K562 (cell line): ENCODE measurements at regions not wholly inside any gene's neighbourhood (a gene's known extent, or its start where the extent isn't known, plus 50 kb on each side); places are given as distances from the start of the nearest gene placed in this dataset.

Experiments used
- ATAC-seq: fragments of 200-7000 bp; cut with Tn5 transposase; 3 replicates; pipeline ENCODE4 v1.9.1; 2020; ENCODE audit warnings: moderate library complexity
- BruUV-seq: library from RNA; stranded (reverse); fragments of 400-500 nt; replicated peaks from 2 replicates; lab custom pipeline; 2021; lab: Mats Ljungman, UMichigan
- CTCF ChIA-PET: fragments of 300-600 bp; formaldehyde crosslinking; extraction: SDS; loops from one replicate; lab custom pipeline; 2021; ENCODE audit warnings: low intra/inter-chr PET ratio; lab: Yijun Ruan, JAX
- POLR2A ChIA-PET: fragments of 300-600, 350-650 bp; sonication (Branson Sonifier 250); formaldehyde crosslinking; extraction: SDS; loops from one replicate; lab custom pipeline; 2021; ENCODE audit warnings: antibody characterized with exemption, inconsistent platforms; lab: Yijun Ruan, JAX
- DNase-seq, 4 experiments: peaks; one replicate each; pipeline versions ENCODE4 v3.0.0 to v3.0.0-alpha.2; 2011 to 2018; ENCODE audit warnings: low spot score in 3 of 4, mixed read lengths in 3 of 4; ENCODE audit errors: extremely low read depth in 1 of 4
- FAIRE-seq: peaks from 2 replicates; lab custom pipeline; 2011; peaks lifted over from hg19 to GRCh38; lab: Jason Lieb, UNC
- H2AFZ ChIP-seq: 2 replicates; pipeline ENCODE4 v1.6.0; 2011; ENCODE audit warnings: low read depth, low read length, control low read depth, inconsistent platforms
- H3K27ac ChIP-seq: fragments of 200-600 bp; 3 replicates; pipeline ENCODE4 v1.8.0; 2011; ENCODE audit warnings: low read depth, mild to moderate bottlenecking, control low read depth, inconsistent platforms, low read length, moderate library complexity, mixed read lengths; ENCODE audit errors: extremely low read depth
- H3K27me3 ChIP-seq, 2 experiments: fragments of 300-600 bp in 1 of 2; 2 replicates in 1 of 2; 3 replicates in 1 of 2; pipeline versions ENCODE4 v1.6.0 to v1.8.0; 2011; ENCODE audit warnings: inconsistent platforms in 2 of 2, low read length in 2 of 2, mild to moderate bottlenecking in 1 of 2, mixed read lengths in 1 of 2, moderate library complexity in 1 of 2; ENCODE audit not compliant: control insufficient read depth in 2 of 2, insufficient read depth in 2 of 2
- H3K36me3 ChIP-seq: fragments of 300-600 bp; 3 replicates; pipeline ENCODE4 v1.8.0; 2011; ENCODE audit warnings: mild to moderate bottlenecking, low read length, inconsistent platforms; ENCODE audit not compliant: control insufficient read depth, insufficient read depth
- H3K4me1 ChIP-seq, 2 experiments: fragments of 200-600 bp in 1 of 2; replicated peaks in 1 of 2; 2 replicates in 1 of 2; 3 replicates in 1 of 2; pipeline versions ENCODE4 v1.5.1 to v1.8.0; 2011; ENCODE audit warnings: inconsistent platforms in 2 of 2, low read length in 2 of 2, mild to moderate bottlenecking in 1 of 2, mixed read lengths in 1 of 2, moderate library complexity in 1 of 2; ENCODE audit not compliant: control insufficient read depth in 2 of 2, insufficient read depth in 2 of 2
- H3K4me2 ChIP-seq: 2 replicates; pipeline ENCODE4 v1.6.1; 2011; ENCODE audit warnings: low read length, control low read depth, inconsistent platforms, mixed read lengths; ENCODE audit not compliant: insufficient read depth
- H3K4me3 ChIP-seq: fragments of 200-600 bp; sonication (generic), shearing (Covaris generic); 2 replicates; pipeline ENCODE4 v1.5.1; 2016; ENCODE audit warnings: control low read depth, inconsistent platforms
- H3K79me2 ChIP-seq: fragments of 200-600 bp; 3 replicates; pipeline ENCODE4 v1.8.0; 2011; ENCODE audit warnings: low read length, inconsistent platforms; ENCODE audit not compliant: control insufficient read depth, insufficient read depth
- H3K9ac ChIP-seq, 2 experiments: 2 replicates each; pipeline versions ENCODE4 v1.6.0 to v1.6.1; 2011; ENCODE audit warnings: low read depth in 2 of 2, low read length in 2 of 2, control low read depth in 1 of 2, inconsistent platforms in 1 of 2, mild to moderate bottlenecking in 1 of 2, mixed read lengths in 1 of 2; ENCODE audit not compliant: insufficient read depth in 1 of 2
- H3K9me1 ChIP-seq: one replicate; pipeline ENCODE4 v1.6.0; 2011; ENCODE audit warnings: inconsistent platforms, mild to moderate bottlenecking, low read length, moderate library complexity; ENCODE audit not compliant: control insufficient read depth, insufficient read depth
- H3K9me3 ChIP-seq: replicated peaks from 2 replicates; pipeline ENCODE4 v1.5.1; 2011; ENCODE audit warnings: low read depth, low read length, inconsistent platforms; ENCODE audit not compliant: control insufficient read depth, insufficient read depth
- H4K20me1 ChIP-seq: replicated peaks from 2 replicates; pipeline ENCODE4 v1.6.1; 2011; ENCODE audit warnings: low read length, inconsistent platforms, mixed read lengths; ENCODE audit not compliant: control insufficient read depth, insufficient read depth
- ASH1L ChIP-seq: fragments of 450-650 bp; IDR thresholded peaks from 2 replicates; pipeline ENCODE4 v1.6.1; 2018; ENCODE audit warnings: borderline replicate concordance, mild to moderate bottlenecking, low read depth; ENCODE audit not compliant: partially characterized antibody
- FOXK1 ChIP-seq: sonication (generic); formaldehyde crosslinking; IDR thresholded peaks from 2 replicates; pipeline ENCODE4 v1.8.0; 2022; ENCODE audit warnings: missing genetic modification reagents, mild to moderate bottlenecking, borderline replicate concordance
- HSF4 ChIP-seq: fragments of 250-450 bp; sonication (Bioruptor Pico); IDR thresholded peaks from 2 replicates; pipeline ENCODE4 v2.1.2; 2022; ENCODE audit warnings: mild to moderate bottlenecking, moderate library complexity, borderline replicate concordance
- KLF13 ChIP-seq: fragments of 450-650 bp; IDR thresholded peaks from 2 replicates; pipeline ENCODE4 v1.6.1; 2016; ENCODE audit warnings: missing genetic modification characterization, low read depth, mild to moderate bottlenecking, missing compliant biosample characterization, moderate library complexity, borderline replicate concordance
- MTA3 ChIP-seq: fragments of 450-650 bp; formaldehyde crosslinking; IDR thresholded peaks from 2 replicates; pipeline ENCODE4 v1.6.1; 2017; ENCODE audit warnings: mild to moderate bottlenecking, borderline replicate concordance
- OTX1 ChIP-seq: fragments of 450-650 bp; formaldehyde crosslinking; IDR thresholded peaks from 2 replicates; pipeline ENCODE4 v1.4.0; 2022; ENCODE audit warnings: mild to moderate bottlenecking
- PHB2 ChIP-seq: fragments of 450-650 bp; IDR thresholded peaks from 2 replicates; pipeline ENCODE4 v1.6.1; 2017; ENCODE audit warnings: low read depth
- PML ChIP-seq: IDR thresholded peaks from 2 replicates; pipeline ENCODE4 v1.6.1; 2012; ENCODE audit warnings: low read length, inconsistent platforms
- PYGO2 ChIP-seq: fragments of 450-650 bp; IDR thresholded peaks from 2 replicates; pipeline ENCODE4 v1.6.1; 2016; ENCODE audit warnings: mild to moderate bottlenecking, missing genetic modification characterization, moderate library complexity, missing compliant biosample characterization
- RBM17 ChIP-seq: fragments of 200-400 bp; formaldehyde crosslinking; IDR thresholded peaks from 2 replicates; pipeline ENCODE4 v1.6.1; 2017; ENCODE audit warnings: low read depth, mild to moderate bottlenecking, low read length, borderline replicate concordance
- SIX5 ChIP-seq, 2 experiments: IDR thresholded peaks; 2 replicates each; pipeline ENCODE4 v1.6.1; 2011; ENCODE audit warnings: low read length in 2 of 2, borderline replicate concordance in 1 of 2, low read depth in 1 of 2, mild to moderate bottlenecking in 1 of 2, moderate library complexity in 1 of 2; ENCODE audit not compliant: insufficient read depth in 1 of 2
- SMAD4 ChIP-seq: fragments of 250-450 bp; sonication (Bioruptor Pico); conservative IDR thresholded peaks from 2 replicates; pipeline ENCODE4 v1.8.0; 2021; ENCODE audit warnings: inconsistent platforms, mild to moderate bottlenecking, moderate library complexity
- SMC3 ChIP-seq: conservative IDR thresholded peaks from 2 replicates; pipeline ENCODE4 v1.6.1; 2011; ENCODE audit warnings: low read depth, low read length, improper control_type of control experiment; ENCODE audit not compliant: insufficient read depth
- SNAPC5 ChIP-seq: fragments of 250-450 bp; sonication (Bioruptor Pico); IDR thresholded peaks from 2 replicates; pipeline ENCODE4 v1.8.0; 2021; ENCODE audit warnings: moderate library complexity, mild to moderate bottlenecking, inconsistent platforms
- TEAD1 ChIP-seq, 2 experiments: fragments of 450-650 bp in 1 of 2; sonication (generic) in 1 of 2; formaldehyde crosslinking; IDR thresholded peaks; 2 replicates each; pipeline versions ENCODE4 v1.4.0 to v1.8.0; 2020 to 2022; ENCODE audit warnings: mild to moderate bottlenecking in 2 of 2, missing genetic modification reagents in 1 of 2
- THAP12 ChIP-seq: fragments of 250-450 bp; sonication (Bioruptor Pico); IDR thresholded peaks from 2 replicates; pipeline ENCODE4 v1.9.0; 2021; ENCODE audit warnings: mild to moderate bottlenecking, inconsistent platforms
- XRCC4 ChIP-seq: IDR thresholded peaks from one replicate; pipeline ENCODE4 v1.6.1; 2011; ENCODE audit not compliant: insufficient read depth, insufficient read length; ENCODE audit errors: extremely low read depth
- WGBS: fragments of 100-300 bp; shearing (Covaris generic); methylation state at CpG from one replicate; pipeline ENCODE4 v1.1.6; 2016; ENCODE audit warnings: low coverage, mixed read lengths; ENCODE audit not compliant: insufficient coverage; ENCODE audit errors: missing lambda C conversion rate; 5-methylcytosine and 5-hydroxymethylcytosine counted together
- in situ Hi-C: fragments of 300-500 bp; cut with MboI; formaldehyde crosslinking; loops from 4 replicates; pipeline ENCODE4 v1.15.0; 2018; ENCODE audit warnings: inconsistent platforms, mixed read lengths
- intact Hi-C: fragments of 100-400 bp; cut with micrococcal nuclease; formaldehyde crosslinking; loops from 2 replicates; pipeline ENCODE4 v1.14.2; 2022
- TF ChIP-seq, protein P1 (sequence below): fragments of 450-650 bp; IDR thresholded peaks from 2 replicates; pipeline ENCODE4 v1.6.1; 2016; ENCODE audit warnings: low read depth, mild to moderate bottlenecking, moderate library complexity

DNA sequence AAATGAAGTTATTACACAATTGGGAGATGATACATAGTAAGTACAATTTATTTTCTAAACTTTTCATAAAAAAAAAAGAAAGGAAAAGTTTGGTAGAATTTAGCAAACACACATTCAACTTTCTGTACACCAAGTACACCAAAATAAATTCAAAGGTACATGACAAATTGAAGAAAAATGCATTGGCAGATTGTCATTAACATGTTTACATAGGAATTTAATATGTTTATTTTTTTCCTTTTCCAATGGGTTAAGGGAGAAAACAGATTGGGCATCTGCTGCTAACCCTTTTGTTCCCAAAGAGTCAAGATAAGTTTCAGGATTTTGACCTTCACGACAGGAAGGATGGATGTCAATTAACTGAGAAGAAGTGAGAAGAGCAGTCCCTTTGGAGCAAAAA is 620.4 kb downstream of the XIRP2 start:
- Histone ChIP-seq H3K4me3 (no peak overlapping the region), H3K79me2 (no peaks in the 10 kb centered on the region), H3K36me3 (no peaks in the 10 kb centered on the region), H3K27ac (no peak overlapping the region), H3K9ac (no peak overlapping the region), H3K9me3 (0 out of 2 replicates have a peak, but pooled peaks cover 2% of the 10 kb centered on the region), H3K4me2 (no peak overlapping the region), H3K4me1 (no peaks in the 10 kb centered on the region), H3K27me3 (no peaks in the 10 kb centered on the region), H3K9me1 (no peaks in the 10 kb centered on the region), H4K20me1 (no peaks in the 10 kb centered on the region), H2AFZ (no peak overlapping the region)
- DNase-seq (no peak), ATAC-seq (no peak), FAIRE-seq (no peak)
- intact Hi-C loops = no loop called here
- BruUV-seq = no TSS peak
- ChIA-PET POLR2A (no interaction called here), CTCF (no interaction called here)
- 4% methylated on average over 1 of the region's 1 CpG for WGBS
- in situ Hi-C loops = no loop called here
- TF ChIP-seq RBM17 = no peak
- no peak for TF ChIP-seq THAP12 (CRISPR knock-in tag)
- no peak for TF ChIP-seq PML
- TF ChIP-seq TEAD1 (CRISPR knock-in tag; IDR thresholded peaks at IDR 0.05) = no peak
- TF ChIP-seq SIX5 (IDR thresholded peaks at IDR 0.05; ENCODE audit: borderline replicate concordance in 1 of 2, insufficient read depth in 1 of 2, low read depth in 1 of 2, low read length in 2 of 2) = no peak
- no peak for TF ChIP-seq FOXK1 (CRISPR knock-in tag)
- no peak for TF ChIP-seq ASH1L
- no peak for TF ChIP-seq KLF13 (tag)
- TF ChIP-seq, protein P1, sequence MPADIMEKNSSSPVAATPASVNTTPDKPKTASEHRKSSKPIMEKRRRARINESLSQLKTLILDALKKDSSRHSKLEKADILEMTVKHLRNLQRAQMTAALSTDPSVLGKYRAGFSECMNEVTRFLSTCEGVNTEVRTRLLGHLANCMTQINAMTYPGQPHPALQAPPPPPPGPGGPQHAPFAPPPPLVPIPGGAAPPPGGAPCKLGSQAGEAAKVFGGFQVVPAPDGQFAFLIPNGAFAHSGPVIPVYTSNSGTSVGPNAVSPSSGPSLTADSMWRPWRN = no peak
- no peak for TF ChIP-seq PYGO2 (tag)
- TF ChIP-seq XRCC4 = no peak
- no peak for TF ChIP-seq SMC3
- TF ChIP-seq OTX1 (CRISPR knock-in tag) = no peak
- TF ChIP-seq HSF4 (CRISPR knock-in tag) = no peak
- TF ChIP-seq MTA3 = no peak
- TF ChIP-seq SMAD4 (CRISPR knock-in tag) = no peak
- TF ChIP-seq PHB2 = no peak
- TF ChIP-seq SNAPC5 = no peak
